PFSK-1 (cell line): ENCODE measurements at regions not wholly inside any gene's neighbourhood (a gene's known extent, or its start where the extent isn't known, plus 50 kb on each side); places are given as distances from the start of the nearest gene placed in this dataset.

ENCODE experiments used
- FOXP2 ChIP-seq: optimal IDR thresholded peaks from 2 replicates; pipeline ENCODE3; 2011; ENCODE audit warnings: borderline replicate concordance, control low read depth, inconsistent platforms; ENCODE audit not compliant: insufficient read depth; ENCODE audit errors: extremely low read length, extremely low read depth
- POLR2AphosphoS5 ChIP-seq: IDR thresholded peaks from 2 replicates; pipeline ENCODE4 v1.6.1; 2012; ENCODE audit warnings: low read depth, mild to moderate bottlenecking, control low read depth, low read length, moderate library complexity
- SIN3A ChIP-seq: IDR thresholded peaks from 2 replicates; pipeline ENCODE4 v1.6.1; 2012; ENCODE audit warnings: mild to moderate bottlenecking, low read length, moderate library complexity, borderline replicate concordance; ENCODE audit not compliant: insufficient read depth
- TAF1 ChIP-seq: IDR thresholded peaks from 2 replicates; pipeline ENCODE4 v1.6.1; 2012; ENCODE audit warnings: low read length, control low read depth, borderline replicate concordance; ENCODE audit not compliant: insufficient read depth
- TF ChIP-seq, protein P1 (sequence below), 2 experiments: IDR thresholded peaks; 2 replicates each; pipeline versions ENCODE4 v1.6.1 to v1.8.0; 2011 to 2012; ENCODE audit warnings: low read depth in 2 of 2, low read length in 2 of 2, control low read depth in 1 of 2, inconsistent platforms in 1 of 2, mild to moderate bottlenecking in 1 of 2, moderate library complexity in 1 of 2; ENCODE audit not compliant: insufficient read depth in 1 of 2

- TF ChIP-seq FOXP2 (no peak), POLR2AphosphoS5 (no peak), SIN3A (no peak), TAF1 (no peak)
- TF ChIP-seq, protein P1, sequence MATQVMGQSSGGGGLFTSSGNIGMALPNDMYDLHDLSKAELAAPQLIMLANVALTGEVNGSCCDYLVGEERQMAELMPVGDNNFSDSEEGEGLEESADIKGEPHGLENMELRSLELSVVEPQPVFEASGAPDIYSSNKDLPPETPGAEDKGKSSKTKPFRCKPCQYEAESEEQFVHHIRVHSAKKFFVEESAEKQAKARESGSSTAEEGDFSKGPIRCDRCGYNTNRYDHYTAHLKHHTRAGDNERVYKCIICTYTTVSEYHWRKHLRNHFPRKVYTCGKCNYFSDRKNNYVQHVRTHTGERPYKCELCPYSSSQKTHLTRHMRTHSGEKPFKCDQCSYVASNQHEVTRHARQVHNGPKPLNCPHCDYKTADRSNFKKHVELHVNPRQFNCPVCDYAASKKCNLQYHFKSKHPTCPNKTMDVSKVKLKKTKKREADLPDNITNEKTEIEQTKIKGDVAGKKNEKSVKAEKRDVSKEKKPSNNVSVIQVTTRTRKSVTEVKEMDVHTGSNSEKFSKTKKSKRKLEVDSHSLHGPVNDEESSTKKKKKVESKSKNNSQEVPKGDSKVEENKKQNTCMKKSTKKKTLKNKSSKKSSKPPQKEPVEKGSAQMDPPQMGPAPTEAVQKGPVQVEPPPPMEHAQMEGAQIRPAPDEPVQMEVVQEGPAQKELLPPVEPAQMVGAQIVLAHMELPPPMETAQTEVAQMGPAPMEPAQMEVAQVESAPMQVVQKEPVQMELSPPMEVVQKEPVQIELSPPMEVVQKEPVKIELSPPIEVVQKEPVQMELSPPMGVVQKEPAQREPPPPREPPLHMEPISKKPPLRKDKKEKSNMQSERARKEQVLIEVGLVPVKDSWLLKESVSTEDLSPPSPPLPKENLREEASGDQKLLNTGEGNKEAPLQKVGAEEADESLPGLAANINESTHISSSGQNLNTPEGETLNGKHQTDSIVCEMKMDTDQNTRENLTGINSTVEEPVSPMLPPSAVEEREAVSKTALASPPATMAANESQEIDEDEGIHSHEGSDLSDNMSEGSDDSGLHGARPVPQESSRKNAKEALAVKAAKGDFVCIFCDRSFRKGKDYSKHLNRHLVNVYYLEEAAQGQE (IDR thresholded peaks at IDR 0.05; ENCODE audit: insufficient read depth in 1 of 2, low read depth in 2 of 2, low read length in 2 of 2), result no peak
Measured at GRCh38 chr5:82859451-82860140, 217.6 kb downstream of the TMEM167A start.

GRCh38 chr5:82858151-82859025 is 218.8 kb downstream of the TMEM167A start:
- TF ChIP-seq POLR2AphosphoS5 (no peak), FOXP2 (no peak), SIN3A (no peak), TAF1 (no peak)
- TF ChIP-seq, protein P1 (IDR thresholded peaks at IDR 0.05; ENCODE audit: insufficient read depth in 1 of 2, low read depth in 2 of 2, low read length in 2 of 2), result no peak

DNA sequence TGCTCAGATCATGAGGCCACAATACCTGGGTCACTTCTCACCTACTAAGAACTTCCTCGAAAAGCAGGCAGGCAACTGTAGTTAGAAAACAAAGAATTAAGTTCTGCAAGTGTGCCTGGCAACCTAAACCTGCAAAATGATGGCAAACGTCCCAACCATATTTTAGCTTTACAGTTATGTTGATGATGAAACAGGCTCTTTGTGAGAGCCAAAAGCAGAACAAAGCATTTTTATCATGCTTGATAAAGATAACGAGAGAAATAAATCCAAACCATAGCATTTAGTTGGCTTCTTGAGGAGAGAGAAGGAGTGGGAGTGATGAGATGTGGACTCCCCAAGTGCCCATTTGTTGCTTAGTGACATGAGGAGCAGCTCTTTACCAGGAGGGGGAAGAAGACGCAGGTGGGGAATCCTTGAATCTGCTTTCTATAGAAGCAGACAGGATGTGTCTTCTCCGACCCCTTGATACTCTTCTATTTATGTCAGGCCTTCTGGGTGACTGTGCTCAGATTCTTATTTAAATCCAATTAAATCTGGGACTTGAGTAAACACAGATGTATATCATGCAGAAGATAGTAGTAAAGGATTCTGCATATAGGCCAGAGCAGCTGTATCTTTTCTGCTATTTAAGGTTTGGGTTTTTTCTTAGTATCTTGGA is 221.2 kb downstream of the TMEM167A start:
- no peak for TF ChIP-seq POLR2AphosphoS5
- TF ChIP-seq, protein P1 (IDR thresholded peaks at IDR 0.05; ENCODE audit: insufficient read depth in 1 of 2, low read depth in 2 of 2, low read length in 2 of 2), result no peak
- no peak for TF ChIP-seq SIN3A
- no peak for TF ChIP-seq TAF1
- TF ChIP-seq FOXP2, result no peak

DNA sequence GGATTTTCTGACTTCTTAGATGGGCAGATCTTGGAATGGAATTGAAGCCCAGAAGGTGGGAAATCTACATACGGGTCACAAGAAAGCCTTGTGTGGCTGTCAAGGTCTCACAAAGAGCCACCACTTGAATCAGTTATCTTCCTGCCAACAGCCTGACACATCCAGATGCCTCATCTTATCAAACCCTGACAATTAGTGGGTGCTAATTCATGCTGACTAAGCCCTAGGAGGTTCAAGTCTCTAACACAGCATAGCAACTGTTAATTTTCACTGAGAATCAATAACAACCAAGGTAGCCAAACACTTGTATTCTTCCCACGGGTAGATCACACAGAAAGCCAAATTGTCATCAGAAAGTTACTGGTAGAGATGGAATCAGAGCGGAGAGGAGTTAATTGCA is 222.2 kb downstream of the TMEM167A start:
- TF ChIP-seq POLR2AphosphoS5 (no peak), SIN3A (no peak), TAF1 (no peak), FOXP2 (no peak)
- TF ChIP-seq, protein P1 (IDR thresholded peaks at IDR 0.05; ENCODE audit: insufficient read depth in 1 of 2, low read depth in 2 of 2, low read length in 2 of 2), result no peak
